Fibroblast of mammary gland (primary cell): ENCODE measurements at regions not wholly inside any gene's neighbourhood (a gene's known extent, or its start where the extent isn't known, plus 50 kb on each side); places are given as distances from the start of the nearest gene placed in this dataset.

Experiments
- DNase-seq: peaks from one replicate; pipeline ENCODE4 v3.0.0-alpha.2; 2010; ENCODE audit warnings: low read depth
- H3K4me3 ChIP-seq: 2 replicates; pipeline ENCODE4 v1.5.1; 2011; ENCODE audit warnings: low read depth, mild to moderate bottlenecking, low read length, moderate library complexity; ENCODE audit not compliant: control insufficient read depth
- TF ChIP-seq, protein P1 (sequence below): conservative IDR thresholded peaks from 2 replicates; pipeline ENCODE4 v1.5.1; 2011; ENCODE audit warnings: low read depth, low read length, inconsistent platforms; ENCODE audit not compliant: control insufficient read depth, insufficient read depth

DNA sequence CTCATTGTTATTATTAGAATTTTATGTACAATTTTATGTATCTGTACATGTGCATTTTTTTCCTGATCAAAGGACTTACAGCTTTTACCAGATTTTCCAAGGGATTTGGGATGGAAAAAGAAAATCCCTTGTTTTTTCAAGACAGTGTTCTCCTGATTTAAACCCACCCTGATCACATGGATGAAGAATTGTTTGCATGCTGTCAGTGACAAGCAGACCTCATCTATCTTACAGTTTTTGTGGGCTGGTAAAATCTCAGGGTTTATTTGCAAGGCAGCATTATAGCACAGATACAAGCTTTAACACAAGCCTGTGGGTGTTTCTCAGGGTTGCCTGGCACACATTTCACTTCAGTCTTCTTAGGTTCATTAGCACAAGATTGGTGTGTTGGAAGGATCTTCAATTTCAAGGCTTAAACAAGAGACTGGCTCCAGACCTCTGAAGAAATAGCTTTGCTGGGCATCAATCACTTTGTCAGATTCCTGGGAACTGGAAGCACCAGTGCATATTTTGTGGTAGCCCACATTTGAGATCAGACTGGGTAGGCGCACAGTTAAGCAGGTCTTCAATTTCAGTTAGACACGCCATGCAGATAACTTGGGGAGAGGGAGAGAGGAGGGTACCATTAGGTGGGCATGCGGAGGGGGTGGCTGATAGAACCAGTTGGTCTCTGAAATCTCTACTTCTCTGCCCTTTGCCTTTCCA, 118.0 kb downstream of the TBX5 start:
- peak; percentile 50 for DNase-seq
- TF ChIP-seq, protein P1, sequence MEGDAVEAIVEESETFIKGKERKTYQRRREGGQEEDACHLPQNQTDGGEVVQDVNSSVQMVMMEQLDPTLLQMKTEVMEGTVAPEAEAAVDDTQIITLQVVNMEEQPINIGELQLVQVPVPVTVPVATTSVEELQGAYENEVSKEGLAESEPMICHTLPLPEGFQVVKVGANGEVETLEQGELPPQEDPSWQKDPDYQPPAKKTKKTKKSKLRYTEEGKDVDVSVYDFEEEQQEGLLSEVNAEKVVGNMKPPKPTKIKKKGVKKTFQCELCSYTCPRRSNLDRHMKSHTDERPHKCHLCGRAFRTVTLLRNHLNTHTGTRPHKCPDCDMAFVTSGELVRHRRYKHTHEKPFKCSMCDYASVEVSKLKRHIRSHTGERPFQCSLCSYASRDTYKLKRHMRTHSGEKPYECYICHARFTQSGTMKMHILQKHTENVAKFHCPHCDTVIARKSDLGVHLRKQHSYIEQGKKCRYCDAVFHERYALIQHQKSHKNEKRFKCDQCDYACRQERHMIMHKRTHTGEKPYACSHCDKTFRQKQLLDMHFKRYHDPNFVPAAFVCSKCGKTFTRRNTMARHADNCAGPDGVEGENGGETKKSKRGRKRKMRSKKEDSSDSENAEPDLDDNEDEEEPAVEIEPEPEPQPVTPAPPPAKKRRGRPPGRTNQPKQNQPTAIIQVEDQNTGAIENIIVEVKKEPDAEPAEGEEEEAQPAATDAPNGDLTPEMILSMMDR, result no peak
- no peak overlapping the region for H3K4me3 ChIP-seq

DNA sequence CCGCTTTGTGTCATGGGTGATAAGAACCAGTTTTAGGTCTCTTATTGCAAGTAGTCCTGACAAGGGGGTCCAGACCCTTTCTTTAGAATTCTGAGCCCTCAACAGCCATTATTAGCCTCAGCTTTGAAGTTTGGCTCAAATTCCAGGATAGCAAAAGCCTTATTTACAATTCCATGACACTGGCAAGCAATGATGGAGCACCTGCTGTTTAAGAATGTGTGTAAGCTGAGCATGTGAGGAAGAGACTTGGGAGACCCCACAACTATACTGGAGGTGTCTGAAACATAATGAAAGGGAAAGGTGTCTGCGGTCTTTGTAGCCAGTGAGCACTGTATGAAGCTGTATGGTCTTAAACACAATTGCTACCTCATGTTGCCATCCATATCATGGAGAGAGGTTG, 119.8 kb downstream of the TBX5 start:
- TF ChIP-seq, protein P1, result no peak
- H3K4me3 ChIP-seq, result no peak overlapping the region
- no peak for DNase-seq

DNA sequence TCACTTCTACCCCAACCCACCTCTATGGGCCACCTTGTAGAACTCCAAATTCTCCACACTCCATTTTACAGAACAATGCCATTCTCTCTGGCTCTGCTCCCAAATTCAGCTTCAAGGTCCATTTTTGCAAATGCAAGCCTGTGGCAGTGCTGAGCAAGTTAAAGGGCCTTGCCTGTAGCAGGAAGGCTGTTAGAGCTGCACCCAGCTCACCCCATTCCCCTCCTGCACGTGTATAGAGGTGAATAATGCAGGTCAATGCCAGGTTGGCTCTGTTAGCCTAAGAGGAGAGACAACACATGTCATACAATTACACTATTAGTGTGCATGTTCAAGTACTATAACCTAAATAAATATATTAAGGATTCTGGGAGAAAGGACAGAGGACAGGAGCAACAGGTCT, 120.4 kb downstream of the TBX5 start:
- TF ChIP-seq, protein P1, result no peak
- DNase-seq, result no peak

DNA sequence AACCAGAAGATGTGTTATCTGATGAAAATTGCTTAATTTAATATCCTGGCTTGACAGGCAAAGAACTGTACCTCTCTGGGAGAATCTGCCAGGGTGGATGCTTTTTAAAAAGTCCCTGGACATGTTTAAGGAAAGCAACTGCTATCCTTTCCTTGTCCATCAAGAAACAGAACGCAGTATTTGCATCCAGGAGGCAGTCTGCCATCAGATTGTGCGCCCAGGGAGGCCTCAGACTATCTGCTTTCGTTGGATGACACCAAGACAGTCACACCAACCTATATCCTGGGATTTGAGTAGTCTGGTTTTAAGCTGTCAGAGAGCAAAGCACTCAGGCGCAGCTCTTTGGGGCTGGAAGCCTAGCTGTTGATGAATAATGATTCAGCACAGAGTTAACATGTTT, 121.9 kb downstream of the TBX5 start:
- H3K4me3 ChIP-seq, result no peak overlapping the region
- TF ChIP-seq, protein P1, result no peak
- no peak for DNase-seq

More for the DNA sequence above, 120.4 kb downstream of the TBX5 start:
- no peak overlapping the region for H3K4me3 ChIP-seq

DNA sequence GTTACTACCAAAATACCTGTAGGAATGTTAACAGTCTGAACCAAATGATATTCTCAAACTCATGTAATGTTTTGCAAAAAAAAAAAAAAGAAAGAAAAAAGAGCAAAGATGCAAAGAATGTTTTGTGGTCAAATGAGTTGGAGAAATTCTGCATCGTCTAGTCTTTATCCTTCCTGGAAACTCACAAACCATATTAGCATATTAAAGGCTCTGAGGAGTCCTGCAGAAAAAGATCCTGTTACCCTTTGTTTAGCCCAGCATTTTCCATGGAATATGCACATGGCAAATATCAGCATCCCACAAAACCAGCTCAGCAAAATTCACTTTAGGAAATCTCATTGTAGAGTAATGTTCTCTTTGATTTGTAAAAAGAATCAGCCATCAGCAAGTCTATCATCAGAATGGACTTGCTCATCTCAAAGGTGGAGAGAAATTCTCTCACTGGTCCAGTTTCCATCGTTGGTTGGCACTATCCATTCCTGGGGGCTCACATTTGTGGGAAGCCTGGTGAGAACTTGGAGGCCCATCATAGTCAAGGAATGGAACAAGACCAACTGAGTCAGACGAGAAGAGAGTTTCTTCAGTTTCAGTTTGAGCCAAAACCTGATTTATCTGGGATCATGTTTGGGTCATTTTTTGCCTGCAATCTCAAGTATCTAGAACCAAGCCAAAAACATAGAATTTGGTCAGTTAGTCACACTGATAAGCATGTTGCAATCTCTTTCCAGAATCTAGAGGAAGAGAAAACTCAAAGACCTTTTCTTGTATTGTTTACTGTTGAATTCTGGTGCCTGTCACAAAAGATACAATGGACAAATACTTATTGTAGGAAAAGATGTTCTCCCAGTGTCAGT, 129.8 kb downstream of the TBX5 start:
- no peak overlapping the region for H3K4me3 ChIP-seq
- TF ChIP-seq, protein P1, result no peak
- peak; percentile 40 for DNase-seq

DNA sequence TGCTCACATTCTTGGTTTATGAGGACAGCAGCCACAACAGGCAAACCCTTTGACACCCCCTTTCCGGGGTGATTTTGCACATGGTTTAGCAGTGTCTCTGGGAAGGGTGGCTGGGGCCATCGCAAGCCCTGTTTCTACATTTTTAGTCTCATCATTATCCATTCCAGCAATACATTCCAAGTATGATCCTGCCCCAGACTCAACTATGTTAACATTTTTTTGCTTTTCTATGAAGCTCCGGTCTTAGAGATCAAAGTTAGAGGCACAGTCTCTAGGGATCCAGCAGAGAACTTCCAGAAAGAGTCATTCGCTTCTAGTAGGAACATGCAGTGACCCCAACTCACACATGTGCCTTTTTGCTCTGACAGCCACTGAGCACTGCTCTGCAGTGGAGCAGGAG, 130.9 kb downstream of the TBX5 start:
- no peak for DNase-seq
- no peak overlapping the region for H3K4me3 ChIP-seq
- TF ChIP-seq, protein P1, result no peak
